HK-2 (cell line): ENCODE measurements at regions not wholly inside any gene's neighbourhood (a gene's known extent, or its start where the extent isn't known, plus 50 kb on each side); places are given as distances from the start of the nearest gene placed in this dataset.

Experiments used
- DNase-seq: peaks from one replicate; pipeline ENCODE4 v3.0.0-alpha.2; 2018; ENCODE audit not compliant: unreplicated experiment

- DNase-seq, result no peak
These were observed 159.2 kb downstream of the SLC35B3 start for GRCh38 chr6:8276148-8276547.

DNA sequence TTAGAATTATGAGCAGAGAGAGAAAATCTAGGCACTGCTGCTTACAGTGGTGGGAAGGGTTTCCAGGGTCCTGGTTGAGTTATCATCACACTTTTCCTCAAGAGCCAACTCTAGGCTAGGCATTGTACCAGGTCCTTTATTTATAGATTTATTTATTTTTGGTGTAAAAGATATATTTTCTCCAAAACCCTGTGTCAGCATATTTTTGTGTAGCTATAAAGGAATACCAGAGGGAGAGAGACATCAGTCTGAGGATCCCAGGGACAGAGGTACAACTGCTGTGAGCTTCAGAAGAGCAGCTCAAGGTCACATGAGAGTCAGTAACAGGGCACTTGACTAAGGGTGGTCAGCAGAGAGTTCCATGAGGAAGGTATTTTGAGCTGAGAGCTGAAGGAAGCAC lies 159.7 kb downstream of the SLC35B3 start:
- DNase-seq, result no peak

- no peak for DNase-seq
These were observed 161.1 kb downstream of the SLC35B3 start for GRCh38 chr6:8274226-8274625.

- no peak for DNase-seq
These were observed 165.4 kb downstream of the SLC35B3 start for GRCh38 chr6:8269872-8270454.

DNA sequence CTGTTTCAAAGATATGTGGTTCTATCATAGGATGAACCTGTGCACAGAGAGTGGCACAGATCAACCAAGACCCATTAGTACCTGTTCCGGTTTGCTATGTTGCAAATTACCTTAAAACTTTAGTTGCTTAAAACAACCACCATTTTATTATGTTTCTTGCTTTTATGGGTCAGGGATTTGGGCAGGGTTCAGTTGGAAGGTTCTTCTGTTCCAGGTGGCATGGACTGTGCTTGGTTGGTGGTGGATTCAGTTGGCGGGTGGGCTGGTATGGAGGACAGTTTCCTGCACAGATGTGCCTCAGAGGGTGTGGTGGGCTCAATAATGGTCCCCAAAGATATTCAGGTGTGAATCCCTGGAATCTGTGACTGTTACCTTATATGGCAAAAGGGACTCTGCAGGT lies 166.3 kb downstream of the SLC35B3 start:
- no peak for DNase-seq

DNA sequence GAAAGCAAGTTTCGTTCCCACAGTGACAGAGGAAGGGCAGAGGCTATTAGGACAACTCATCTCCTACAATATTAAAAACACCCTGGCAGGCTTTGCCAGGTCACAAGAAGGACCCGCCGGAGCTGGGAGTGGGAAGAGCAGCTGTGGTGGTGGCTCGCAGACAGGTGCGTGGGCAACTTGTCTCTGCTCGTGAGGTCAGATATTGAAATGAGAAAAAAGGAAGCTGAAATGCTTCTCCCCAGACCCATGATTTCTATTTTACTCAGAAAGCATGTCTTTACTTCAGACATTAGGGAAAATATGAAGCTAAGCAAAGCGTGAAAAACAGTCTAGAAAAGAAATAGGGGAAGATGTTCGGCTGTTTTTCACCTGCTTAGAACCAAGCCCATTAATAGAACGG lies 166.3 kb upstream of the EEF1E1 start:
- no peak for DNase-seq

DNA sequence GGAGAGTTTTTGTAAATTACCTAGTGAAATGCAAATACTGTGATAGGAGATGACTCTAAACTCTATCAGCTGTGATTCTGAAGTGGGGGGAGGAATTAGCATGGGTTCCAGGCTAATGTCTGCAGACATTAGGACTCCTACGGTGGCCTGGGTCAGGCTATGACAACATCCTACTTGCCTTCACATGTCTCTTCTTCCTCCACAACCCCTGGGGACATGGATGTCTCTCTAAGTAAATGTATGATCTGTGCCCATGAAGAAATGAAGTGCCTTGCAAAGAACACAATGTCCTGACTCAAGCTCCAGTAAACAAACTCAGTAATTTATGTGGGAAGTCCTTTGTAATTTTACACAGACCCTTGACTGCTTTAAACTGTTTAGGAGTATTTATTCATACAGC lies 165.8 kb upstream of the EEF1E1 start:
- DNase-seq, result no peak

DNA sequence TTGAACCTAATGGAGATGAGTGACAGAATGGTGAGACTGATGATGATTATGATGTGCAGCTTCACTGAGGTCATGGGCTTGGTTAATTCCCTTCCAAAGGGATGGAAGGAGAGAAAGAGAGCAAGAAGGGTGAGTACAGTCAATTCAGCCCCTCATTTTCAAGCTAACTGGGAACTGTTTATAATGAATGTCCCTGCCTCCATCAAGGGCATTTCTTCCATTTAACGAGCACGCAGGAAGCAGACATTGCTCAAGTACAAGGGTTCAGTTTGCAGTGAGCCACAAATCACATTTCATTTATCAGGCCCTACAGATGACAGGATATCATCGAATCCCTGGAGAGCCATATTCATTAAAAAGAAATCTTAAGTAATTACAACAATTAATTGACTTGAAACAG lies 158.3 kb upstream of the EEF1E1 start:
- DNase-seq, result no peak

GRCh38 chr6:8246403-8246802 lies 144.1 kb upstream of the EEF1E1 start:
- no peak for DNase-seq

- no peak for DNase-seq
These were observed 143.4 kb upstream of the EEF1E1 start for GRCh38 chr6:8245726-8246125.

DNA sequence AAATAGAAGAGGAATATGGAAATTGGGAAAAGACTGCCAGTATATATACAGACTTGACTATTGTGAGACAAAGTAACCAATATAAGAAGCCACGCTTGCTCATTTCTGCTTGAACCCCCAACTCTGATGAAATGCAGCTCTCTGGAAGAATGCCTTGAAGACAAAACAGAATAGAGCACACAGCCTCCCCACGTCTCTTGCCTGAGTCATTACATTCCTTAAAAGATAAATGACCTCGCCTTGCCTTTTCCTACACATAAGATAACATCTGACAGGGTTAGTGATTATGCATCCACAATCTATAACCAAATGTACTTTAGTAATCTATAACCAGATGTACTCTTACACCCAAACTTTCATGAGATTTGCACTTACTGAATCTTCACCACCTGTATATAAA lies 141.1 kb upstream of the EEF1E1 start:
- DNase-seq, result no peak

DNA sequence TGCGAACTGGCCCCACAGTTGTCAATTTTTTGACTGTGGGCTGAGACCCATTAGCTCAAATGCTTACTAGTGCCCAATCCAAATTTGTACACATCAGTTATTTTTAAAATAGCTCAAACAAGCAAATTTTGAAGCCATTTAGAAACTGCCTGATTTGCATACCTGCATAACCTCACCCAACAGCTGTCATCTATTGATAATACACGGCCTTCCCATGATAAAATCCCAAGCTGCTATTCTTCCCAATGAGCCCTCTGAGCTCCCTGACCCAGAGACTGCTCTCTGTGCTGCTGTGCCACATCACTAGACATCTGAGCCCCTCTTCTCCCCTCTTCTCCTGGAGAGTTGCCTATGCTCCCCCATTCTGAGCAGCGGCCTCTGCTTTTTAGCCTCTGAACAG lies 140.5 kb upstream of the EEF1E1 start:
- DNase-seq, result no peak

- no peak for DNase-seq
These were observed 138.0 kb upstream of the EEF1E1 start for GRCh38 chr6:8240301-8240700.

DNA sequence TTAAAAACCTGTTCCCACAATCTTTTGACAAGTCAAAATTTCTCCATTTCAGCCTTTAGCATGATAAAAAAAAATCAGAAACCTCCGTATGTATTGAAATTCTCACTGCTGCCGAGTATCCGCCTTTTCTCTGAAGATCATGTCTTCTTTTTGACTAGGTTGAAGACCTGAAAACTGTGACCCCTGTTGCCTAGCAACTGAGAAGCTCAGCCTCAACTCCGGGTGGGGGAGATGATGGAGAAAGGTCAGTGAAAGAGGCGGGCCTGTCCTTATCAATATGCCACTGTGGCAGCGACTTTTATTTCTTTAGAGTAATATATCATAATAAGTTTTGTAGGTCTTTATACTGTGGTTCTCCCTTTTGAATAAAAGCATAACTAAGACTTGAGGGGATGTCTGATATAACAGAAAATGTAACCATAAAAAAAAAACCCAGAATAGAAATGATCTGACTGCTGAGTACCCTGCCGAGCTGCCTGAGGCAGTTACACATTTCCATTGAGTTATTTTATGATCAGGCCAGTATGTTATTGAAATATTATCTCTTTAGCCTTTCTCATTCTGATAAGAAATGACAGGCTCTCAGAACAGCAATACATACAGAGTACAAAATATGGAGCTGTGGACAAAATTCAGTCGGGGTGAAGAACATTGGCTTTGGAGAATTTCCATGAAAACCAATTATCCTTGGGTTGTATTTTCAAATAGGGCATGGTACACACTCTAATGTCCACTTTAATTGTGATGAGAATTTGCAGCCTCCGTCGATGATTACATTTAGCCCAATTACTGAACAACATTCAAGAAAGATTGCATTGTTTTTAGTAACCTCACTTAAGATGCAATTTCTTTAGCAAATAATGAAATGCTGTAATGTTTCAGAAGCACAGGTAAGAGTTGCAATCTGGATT lies 136.7 kb upstream of the EEF1E1 start:
- DNase-seq, result no peak

GRCh38 chr6:8237668-8238067 lies 135.3 kb upstream of the EEF1E1 start:
- DNase-seq, result no peak

GRCh38 chr6:8236956-8237355 lies 134.6 kb upstream of the EEF1E1 start:
- DNase-seq, result no peak

DNA sequence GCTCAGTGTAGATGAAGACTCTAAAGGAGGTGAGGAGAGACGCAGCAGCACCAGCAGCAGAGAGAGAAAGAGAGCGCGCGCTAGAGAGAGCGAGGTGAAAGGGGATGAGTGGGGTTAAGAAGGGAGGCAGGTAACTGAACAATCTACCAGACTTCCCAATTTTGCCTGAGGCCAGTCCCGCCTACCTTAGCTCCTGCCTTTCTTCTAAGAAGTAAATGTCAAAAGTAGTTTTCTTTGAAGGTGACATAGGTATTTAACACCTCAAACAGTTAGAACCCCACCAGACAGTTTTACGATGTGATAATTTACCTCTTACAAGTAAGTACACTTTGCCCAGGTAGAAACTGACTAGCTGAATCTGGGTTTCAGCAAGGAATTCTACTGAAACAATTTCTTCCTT lies 132.0 kb upstream of the EEF1E1 start:
- DNase-seq, result no peak

DNA sequence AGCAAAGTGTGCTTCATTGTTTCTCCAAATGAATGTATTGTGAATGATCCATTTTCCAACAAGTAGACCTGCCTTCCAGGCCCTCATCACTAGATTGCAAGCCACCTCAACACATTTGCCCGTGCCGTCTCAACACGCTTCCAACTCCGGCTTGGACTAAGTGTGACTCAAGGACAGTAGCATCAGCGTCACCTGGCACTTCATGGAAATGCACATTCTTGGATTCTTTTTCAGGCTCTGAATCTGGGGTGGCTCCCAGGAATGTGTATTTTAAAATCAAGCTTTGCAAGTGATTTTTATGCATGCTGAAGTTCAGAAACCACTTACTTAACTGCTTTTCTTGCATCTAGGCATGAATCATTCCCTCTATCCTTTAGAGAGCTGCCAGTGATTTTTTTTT lies 129.6 kb upstream of the EEF1E1 start:
- DNase-seq, result no peak

DNA sequence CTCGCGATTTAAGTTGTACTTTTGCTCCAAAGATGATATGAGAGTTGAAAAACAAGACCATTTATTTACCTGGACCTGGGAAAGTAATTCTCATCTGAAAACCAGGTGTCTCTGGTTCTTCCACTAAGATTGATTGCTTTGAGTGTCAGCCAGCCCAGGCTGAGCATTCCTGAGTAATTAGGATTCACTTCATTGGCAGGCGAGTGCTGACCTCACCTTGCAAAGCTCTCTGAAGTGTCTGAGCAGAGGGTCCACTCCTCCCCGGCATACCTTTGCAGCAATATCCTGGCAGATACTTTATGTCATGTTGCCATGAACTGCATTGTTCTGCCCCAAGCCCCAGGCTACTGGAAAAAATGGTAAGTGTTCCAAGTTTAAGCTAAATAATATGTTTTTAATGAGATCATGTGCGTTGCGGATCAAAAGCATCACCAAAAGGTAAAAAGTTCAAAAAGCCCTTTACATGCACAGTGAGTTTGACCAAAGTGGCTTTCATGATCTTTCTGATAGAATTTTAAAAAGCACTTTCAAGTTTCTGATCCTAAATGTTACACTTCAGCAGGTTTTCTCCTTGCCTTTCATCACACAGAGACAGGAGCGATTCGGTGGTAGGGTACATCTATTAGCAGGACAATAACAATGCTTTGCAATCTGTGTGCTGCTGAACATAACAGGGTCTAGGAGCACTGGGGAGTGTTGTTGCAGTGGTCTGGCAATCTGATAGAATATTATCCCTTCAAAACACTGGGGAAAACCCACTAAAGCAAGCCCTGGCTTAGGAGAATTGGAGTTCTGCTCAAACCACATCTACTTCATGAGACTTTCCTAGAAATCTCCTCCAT lies 127.8 kb upstream of the EEF1E1 start:
- no peak for DNase-seq

- no peak for DNase-seq
These were observed 122.8 kb upstream of the EEF1E1 start for GRCh38 chr6:8225113-8225512.

- DNase-seq, result no peak
These were observed 121.3 kb upstream of the EEF1E1 start for GRCh38 chr6:8223678-8224077.

- peak; percentile 17 for DNase-seq
These were observed 117.1 kb upstream of the EEF1E1 start for GRCh38 chr6:8219352-8219943.
